GM21447 (cell line): ENCODE measurements at regions not wholly inside any gene's neighbourhood (a gene's known extent, or its start where the extent isn't known, plus 50 kb on each side); places are given as distances from the start of the nearest gene placed in this dataset.
"Not testable (repeated sequence)": the region's sequence is repeated elsewhere in the genome, so short reads cannot be mapped to it uniquely, and the experiment has no call there.

ENCODE experiments used
- ATAC-seq: cut with Tn5 transposase; IDR thresholded peaks from one replicate; pipeline ENCODE4 v1.9.1; 2021; ENCODE audit not compliant: unreplicated experiment

DNA sequence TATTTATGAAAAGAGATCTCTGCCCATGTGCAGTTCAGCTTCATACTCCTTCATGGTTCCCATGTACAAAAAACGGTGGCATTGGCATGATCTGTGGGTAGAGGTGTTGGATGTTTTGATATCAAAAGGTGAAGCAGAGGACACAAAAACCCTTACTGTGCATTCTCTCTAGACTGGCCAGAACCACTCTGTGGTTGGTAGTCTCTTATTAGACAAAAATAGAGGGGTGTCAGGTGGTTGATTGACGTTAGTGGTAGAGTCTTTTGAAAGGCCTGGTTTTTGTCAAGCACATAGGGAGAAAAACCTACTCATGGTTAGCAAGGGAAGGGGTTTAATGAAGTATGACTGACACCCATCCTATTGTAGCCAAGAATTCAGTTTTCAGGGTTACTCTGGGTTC lies 400.0 kb upstream of the TMPRSS15 start:
- no peak for ATAC-seq

DNA sequence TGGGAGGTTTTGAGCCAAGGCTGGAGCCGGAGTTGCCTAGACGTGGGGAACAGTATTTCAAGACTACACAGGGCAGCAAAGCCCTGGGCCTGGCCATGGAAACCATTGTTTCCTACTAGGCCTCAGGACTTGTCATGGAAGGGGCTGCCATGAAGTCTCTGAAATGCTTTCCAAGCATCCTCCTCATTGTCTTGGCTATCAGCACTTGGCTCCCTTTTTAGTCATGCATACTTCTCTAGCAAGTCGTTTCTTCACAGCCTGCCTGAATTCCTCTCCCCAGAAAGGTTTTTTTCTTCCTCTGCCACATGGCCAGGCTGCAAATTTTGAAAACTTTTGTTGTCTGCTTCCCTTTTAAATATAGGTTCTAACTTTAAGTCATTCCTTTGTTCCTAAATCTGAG lies 406.6 kb upstream of the TMPRSS15 start:
- ATAC-seq, result no peak

DNA sequence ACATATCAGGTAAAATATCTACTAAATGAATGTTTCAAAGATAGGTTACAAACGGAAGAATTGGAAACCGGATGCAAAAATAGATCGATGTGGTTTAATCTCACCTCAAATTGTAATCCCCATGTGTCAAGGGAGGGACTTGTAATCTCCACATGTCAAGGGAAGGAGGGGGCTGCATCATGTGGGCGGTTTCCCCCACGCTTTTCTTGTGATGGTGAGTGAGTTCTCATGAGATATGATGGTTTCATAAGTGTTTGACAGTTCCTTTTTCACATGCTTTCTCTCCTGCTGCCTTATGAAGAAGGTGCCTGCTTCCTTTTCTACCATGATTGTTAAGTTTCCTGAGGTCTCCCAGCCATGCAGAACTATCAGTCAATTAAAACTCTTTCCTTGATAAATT lies 408.7 kb upstream of the TMPRSS15 start:
- no peak for ATAC-seq

DNA sequence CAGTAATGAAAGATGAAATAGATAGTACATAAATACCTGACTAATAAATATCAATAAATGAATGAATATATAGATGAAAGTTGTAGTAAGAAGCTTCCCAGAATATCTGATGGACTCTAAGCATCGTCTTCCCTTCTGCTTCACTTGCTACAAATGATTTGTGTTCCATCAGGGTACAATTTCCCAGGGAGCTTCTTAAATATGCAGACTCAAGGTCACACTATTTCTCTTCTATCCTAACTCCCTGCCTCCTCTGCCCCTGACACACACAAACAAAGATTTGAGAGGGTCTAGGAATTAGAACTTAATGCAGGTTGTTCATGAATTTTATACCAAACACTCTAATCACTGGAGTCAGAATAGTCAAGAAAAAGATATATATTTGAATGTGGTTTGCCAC lies 415.9 kb upstream of the TMPRSS15 start:
- no peak for ATAC-seq

DNA sequence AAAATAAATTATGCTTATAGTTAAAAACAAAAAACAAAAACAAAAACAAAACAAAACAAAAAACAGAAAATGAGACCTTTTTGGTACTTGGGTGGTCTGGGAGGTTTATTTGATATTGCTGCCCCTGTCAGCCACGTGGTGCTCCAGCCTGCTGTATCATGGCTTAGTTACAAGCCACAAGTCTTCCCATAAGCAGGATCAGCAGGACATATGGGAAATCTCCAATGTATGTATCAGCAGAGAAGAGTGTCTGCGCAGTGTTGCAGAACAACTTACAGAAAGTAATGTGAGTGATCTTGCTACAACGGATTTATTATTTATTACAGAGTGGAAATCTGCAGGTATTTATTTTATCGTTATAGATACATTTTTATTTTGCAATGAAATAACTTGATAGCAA lies 423.0 kb upstream of the TMPRSS15 start:
- no peak for ATAC-seq

DNA sequence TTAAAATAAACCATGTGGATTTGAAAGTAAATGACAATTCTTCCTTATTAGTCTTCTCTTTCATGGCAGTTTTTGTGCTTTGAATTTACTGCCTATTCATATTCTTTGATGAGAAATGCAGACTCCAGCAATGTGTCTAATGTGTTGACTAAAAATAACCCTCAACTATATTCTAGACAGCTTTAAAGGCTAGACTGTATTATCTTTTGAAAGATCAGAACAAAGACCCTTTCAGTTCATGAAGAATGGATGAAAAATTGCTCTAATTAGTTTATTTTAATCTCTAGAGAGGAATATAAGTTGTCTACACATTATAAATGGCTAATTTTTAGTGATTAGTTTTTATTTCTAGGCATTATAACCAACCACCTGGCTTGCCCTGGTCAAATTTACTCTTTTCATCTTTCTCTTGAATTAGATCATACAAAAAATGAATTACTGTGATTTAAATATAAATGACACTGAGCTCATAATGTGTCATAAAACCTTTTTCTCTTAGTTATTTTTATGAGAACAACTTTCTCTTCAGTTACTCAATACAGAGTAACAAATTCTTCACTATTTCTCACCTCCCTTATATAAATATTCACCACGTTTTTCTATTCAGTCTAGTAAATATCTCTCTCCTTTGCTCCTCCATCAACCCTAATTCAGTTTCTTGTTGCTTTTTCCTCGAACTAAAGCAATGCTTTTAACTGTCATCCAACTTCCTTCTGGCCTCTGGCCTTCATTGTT lies 428.5 kb upstream of the TMPRSS15 start:
- ATAC-seq, result no peak

DNA sequence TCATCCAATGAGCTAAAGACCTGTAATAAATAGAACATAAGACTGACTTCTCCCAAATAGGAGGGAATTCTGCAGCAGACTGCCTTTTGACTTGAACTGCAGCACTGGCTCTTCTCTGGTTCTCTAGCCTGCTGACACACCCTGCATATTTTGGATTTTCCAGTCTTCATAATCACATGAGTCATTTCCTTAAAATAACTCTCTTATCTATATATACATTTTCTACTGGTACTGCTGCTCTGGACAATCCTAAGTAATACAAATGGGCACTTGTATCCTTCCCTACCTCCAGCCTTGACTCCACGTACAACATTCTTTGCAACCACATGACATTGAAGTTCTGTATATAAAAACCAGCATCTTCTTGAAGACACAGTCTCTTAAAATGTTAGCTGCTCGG lies 429.4 kb upstream of the TMPRSS15 start:
- ATAC-seq, result no peak

DNA sequence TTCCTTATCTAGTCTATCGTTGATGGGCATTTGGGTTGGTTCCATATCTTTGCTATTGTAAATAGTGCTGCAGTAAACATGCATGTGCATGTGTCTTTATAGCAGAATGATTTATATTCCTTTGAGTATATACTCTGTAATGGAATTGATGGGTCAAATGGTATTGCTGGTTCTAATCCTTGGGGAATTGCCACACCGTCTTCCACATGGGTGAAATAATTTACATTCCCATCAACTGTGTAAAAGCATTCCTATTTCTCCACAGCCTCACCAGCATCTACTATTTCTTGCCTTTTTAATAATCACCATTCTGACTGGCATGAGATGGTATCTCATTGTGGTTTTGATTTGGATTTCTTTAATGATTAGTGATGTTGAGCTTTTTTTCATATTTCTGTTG lies 430.5 kb upstream of the TMPRSS15 start:
- not testable (repeated sequence) for ATAC-seq

DNA sequence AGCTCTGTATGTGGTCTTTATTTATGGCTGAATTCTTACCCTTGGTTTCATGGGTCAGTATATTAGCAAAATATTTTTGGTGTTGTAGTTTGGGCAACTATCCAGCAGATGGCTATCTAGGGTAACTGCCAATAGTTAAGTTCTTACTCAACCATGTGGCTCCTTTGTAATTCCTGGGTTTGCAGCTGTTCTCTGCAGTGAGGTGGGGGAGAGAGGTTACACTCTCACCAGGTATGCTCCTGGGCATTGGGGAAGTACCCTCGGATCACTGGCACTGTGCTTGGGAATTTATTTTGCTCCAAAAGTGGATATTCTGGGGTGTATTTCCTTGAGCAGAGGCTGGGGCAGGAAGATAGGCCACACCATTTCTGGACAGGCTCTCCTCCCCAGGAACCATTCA lies 436.7 kb upstream of the TMPRSS15 start:
- no peak for ATAC-seq

DNA sequence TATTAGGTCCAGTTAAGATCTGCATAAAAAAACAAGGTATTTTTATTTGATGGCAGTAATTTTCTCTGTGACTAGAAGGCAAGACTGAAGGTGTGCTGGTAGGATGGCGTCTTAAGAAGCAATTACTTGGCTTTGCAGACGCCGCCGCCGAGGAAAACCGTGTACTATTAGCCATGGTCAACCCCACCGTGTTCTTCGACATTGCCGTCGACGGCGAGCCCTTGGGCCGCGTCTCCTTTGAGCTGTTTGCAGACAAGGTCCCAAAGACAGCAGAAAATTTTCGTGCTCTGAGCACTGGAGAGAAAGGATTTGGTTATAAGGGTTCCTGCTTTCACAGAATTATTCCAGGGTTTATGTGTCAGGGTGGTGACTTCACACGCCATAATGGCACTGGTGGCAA lies 454.0 kb upstream of the TMPRSS15 start:
- ATAC-seq, result not testable (repeated sequence)

DNA sequence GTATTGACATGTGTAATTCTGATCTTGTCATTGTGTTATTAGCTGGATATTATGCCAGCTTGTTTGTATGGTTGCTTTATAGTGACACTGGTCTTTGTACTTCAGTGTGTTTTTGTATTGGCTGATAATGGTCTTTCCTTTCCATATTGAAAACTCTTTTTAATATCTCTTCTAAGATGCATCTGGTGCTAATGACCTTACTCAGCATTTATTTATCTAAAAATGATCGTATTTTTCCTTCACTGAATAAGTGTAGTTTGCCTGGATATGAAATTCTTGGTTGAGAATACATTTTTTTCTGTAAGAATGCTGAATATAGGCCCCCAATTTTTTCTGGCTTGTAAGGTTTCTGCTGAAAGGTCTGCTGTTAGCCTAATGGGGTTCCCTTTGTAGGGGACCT lies 465.5 kb upstream of the TMPRSS15 start:
- ATAC-seq, result no peak

DNA sequence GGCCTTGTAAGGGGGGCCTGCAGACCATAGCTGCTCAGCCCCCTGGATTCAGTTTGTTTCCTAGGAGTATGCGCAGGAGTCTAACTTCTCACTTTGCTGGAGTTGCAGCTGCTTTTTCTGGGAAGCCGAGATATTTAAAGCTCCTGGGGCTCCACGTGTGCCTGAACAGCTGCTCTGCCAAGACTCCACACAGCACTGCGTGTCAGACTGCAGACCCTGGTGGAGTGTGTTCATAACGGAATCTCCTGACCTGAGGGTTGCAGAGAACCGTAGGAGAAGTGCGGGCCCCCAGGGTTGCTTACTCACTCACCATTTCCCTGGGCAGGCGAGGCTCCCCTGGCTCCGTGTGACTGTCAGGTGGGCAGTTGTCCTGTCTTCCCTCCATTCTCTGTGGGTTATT lies 474.3 kb upstream of the TMPRSS15 start:
- no peak for ATAC-seq

DNA sequence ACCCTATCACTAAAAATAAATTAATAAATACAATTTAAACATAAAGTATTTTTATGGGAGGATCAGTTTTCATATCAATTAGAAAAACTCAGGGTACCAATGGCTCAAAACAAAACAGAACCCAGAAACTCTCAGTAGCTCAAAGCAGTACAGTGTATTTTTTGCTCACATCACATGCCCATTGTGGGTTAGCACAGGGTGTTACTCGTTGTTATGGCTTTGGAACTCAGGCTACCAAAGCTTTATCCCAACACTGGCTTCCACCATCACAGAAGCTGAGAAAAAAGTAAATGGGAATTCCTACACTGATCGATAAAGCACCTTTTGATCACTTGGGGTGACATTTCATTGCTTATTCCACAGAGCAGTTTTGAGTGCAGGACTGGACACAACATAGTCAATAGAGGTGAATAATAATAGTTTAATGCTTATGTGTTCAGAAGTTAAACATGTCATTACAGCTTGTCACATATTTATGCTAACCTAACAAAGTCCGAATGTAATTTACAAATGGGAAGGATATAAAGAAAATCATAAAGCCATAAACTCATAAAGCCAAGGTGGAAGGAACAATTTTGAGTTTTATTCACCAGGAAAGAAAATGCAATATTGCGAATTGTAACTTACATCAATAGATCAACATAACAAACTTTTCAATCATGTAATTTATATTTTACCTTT lies 484.5 kb upstream of the TMPRSS15 start:
- ATAC-seq, result no peak

DNA sequence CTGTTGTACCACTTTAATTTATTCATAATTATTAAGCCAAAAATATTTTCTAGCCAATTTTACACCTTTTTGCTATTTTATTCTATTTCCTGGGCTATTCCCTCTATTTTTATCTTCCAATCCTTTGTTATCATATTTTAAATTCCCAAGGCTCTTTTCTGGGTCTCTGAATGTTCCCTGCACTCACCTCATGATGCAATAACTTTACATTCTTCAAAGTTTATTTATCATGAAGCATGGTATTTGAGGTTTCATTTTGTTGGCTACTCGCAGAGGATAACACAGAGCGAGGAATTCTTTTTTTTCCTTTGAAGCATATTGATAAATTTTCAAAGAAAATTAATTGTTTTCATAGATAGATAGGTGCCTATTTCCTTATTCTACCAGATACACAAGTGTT lies 489.8 kb upstream of the TMPRSS15 start:
- ATAC-seq, result no peak

DNA sequence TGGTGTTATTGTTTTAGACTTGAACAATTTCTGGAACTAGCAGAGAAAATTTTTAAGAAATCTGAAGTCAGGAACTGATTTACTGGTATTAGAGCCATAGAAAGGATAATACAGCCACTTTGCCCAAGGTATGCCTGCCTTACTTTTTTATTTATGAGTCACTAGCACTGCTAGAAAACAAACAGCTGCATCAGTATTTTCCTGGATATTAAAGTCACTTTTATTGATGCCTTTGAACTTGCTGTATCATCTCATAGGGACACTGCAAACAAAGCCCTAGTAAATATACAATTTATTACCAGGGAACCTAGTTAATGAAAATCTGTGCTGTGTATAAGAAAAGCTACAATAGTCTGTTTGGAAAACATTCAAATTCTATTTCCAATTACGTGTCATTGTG lies 490.8 kb upstream of the TMPRSS15 start:
- no peak for ATAC-seq

DNA sequence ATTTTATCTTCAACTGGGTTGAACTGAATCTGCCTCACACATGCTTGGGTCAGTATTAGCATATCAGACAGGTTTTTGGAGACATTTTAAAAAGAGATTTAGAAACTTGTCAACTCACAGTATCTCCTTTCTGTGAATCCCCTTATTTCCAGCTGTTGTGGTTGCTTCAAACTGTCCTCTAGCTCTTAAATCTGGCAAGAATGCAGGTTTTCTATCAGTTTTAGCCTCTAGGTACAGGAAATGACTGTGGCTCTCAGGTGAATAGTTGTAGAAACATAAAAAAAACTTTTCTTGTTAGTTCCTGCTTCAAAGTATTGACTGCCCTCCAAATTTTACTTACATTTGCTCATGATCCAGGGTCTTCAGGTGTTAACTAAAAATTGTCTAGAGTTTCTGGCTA lies 495.7 kb upstream of the TMPRSS15 start:
- ATAC-seq, result no peak

DNA sequence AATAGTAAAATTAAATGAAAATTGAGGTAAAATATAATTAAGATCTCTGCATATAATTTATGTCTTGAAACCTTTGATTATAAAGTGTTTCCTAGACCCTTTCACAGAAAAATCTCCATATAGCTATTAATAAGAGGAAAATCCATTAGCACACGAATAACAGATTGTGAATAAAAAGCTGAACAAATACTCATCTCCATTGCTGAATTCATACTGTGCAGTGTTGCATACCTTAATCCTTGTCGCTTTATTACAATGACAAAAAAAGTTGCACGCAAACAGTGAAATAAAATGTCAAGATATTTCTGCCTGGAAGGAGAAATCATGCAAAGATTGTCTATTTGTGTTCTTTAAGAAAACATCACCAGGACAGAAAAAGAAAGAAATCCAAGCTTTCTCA lies 499.1 kb upstream of the TMPRSS15 start:
- ATAC-seq, result no peak

DNA sequence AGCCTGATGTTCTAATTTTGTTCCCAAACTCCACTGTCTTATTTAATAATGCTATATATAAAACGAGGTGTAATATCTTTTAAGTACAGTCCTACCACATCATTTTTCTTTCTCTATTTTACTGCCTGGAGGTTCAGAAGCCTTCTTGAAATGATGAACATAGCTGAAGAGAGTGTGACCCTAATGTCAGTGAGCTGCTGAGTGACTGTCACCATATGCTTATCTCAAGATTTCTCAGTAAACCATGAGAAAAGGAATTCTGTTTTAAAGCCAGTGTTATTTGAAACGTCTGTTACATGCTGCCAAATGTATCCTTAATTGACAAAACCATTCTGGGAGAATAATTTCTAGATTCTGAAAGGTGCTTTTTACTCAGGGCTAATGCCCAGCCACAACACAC lies 503.5 kb upstream of the TMPRSS15 start:
- no peak for ATAC-seq

DNA sequence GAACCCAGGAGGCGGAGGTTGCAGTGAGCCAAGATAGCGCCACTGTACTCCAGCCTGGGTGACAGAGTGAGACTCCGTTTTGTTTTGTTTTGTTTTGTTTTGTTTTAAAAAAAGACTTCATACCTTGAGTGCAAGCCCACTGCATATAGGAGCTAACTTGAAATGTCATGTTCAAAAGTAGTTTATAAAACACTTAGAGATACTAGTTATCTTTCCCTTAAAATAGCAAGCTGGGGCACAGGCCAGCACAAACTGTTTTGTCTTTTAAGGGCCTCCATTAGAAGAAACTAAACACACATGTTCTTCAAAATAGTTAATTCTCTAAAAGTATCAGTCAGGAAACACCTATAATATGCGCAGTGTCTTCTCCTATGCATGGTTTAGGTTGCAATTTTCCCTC lies 505.1 kb upstream of the TMPRSS15 start:
- ATAC-seq, result no peak

DNA sequence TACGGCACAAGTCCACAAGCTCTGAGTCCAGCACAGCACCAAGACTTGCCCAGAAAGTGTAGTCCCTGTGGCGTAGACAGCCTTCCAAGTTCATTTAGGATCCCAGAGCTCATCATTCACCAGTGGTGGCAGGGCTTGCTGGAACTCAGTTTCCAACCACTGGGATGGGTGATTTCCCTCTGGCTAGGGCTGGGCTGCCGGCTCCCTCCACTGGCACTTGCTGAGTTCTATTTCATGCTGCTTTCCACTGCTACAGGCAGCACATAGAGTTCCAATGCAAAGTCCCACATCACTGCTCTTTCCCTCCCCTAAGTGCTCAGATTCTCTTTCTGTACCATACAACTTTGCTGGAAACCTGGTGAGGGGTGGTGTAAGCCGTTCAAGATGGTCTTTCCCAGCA lies 510.3 kb upstream of the TMPRSS15 start:
- no peak for ATAC-seq

DNA sequence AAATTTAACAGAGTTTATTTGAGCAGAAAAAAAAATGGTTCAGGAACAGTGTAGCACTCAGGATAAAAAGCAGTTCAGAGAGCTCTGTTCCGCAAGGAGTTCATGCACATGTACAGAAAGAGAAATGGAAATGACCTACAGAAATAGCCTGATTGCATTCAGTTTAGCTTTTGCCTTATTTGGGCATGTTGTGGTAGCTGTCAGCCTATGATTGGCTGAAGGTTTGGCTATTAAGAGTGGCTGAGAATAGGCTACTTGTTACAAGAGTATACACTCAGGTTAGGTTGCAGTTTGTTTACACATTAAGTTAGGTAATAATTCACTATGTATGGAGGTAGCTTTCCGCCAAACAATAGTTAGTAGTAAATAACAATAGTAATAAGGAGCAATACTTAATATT lies 511.0 kb upstream of the TMPRSS15 start:
- ATAC-seq, result no peak

DNA sequence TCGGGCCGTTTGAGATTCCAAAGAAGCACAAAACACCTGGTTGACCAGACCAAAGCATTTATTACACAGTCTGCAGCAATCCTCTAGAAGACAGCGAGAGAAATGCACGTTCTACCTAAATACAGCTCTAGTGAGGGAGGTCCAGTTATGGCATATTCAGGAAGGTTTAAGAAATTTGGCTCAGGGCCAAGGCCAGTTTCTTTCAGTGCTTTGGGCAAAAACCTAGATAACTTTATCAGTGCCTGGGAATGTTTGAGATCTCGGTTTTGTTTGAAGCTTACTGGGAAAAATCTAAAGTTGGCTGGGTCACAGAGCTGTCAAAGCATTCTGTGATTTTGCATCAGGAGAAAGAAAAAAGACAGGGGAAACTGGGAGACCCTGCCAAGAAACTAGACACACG lies 514.0 kb upstream of the TMPRSS15 start:
- ATAC-seq, result no peak

DNA sequence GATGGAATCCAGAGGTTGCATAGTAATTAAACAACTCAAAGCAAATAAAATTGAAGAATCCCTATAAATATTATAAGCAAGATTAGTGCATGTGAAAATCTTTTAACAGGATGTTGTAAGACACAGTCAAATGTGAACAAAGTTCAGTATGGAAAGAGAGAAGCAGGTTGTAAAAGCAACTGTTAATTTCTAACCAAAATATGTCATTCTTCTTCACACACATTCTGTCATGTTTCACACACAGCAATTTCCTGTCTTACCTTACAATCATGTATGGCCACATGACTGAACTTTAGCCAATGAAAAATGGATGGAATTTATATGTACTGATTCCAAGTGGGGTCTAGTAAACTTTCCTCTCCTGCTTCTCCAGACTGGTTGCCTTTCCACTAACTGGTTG lies 527.7 kb upstream of the TMPRSS15 start:
- no peak for ATAC-seq
